Right lobe of liver (tissue), 6 donors: ENCODE measurements at regions not wholly inside any gene's neighbourhood (a gene's known extent, or its start where the extent isn't known, plus 50 kb on each side); places are given as distances from the start of the nearest gene placed in this dataset.

Source experiments
- ATAC-seq, 4 donors: fragments of 200-7000 bp; cut with Tn5 transposase; one replicate each; pipeline ENCODE4 v1.9.1; 2020; ENCODE audit warnings: mild to moderate bottlenecking in 4 of 4, moderate library complexity in 4 of 4
- DNase-seq, 3 donors: peaks; one replicate each; pipeline ENCODE4 v3.0.0-alpha.2; 2020
- H3K27ac ChIP-seq, 3 donors: fragments of 200-600 bp; one replicate each; pipeline ENCODE4 v1.8.0; 2022
- H3K27me3 ChIP-seq, 2 donors: fragments of 200-600 bp; one replicate each; pipeline ENCODE4 v1.8.0; 2022
- H3K36me3 ChIP-seq, 4 donors: fragments of 200-600 bp; sonication (generic) in 1 of 4; one replicate each; pipeline versions ENCODE4 v1.5.1 to v1.8.0; 2017 to 2022; ENCODE audit warnings: control low read depth in 1 of 4
- H3K4me1 ChIP-seq, 4 donors: fragments of 200-600 bp; sonication (generic) in 1 of 4; one replicate each; pipeline versions ENCODE4 v1.5.1 to v1.8.0; 2017 to 2022; ENCODE audit warnings: control low read depth in 1 of 4
- H3K4me3 ChIP-seq, 3 donors: fragments of 200-600 bp; one replicate each; pipeline ENCODE4 v1.8.0; 2022
- H3K9me3 ChIP-seq, 4 donors: fragments of 200-600 bp; sonication (generic) in 1 of 4; one replicate each; pipeline versions ENCODE4 v1.5.1 to v1.8.0; 2017 to 2022; ENCODE audit warnings: control low read depth in 1 of 4
- POLR2A ChIP-seq: fragments of 450-650 bp; IDR thresholded peaks from one replicate; pipeline ENCODE4 v1.6.1; 2017; ENCODE audit warnings: antibody characterized with exemption, mild to moderate bottlenecking
- whole genome bisulfite sequencing: methylation state at CpG from one replicate; pipeline ENCODE4 v1.1.6; 2018; ENCODE audit warnings: low coverage, low lambda C conversion rate; ENCODE audit not compliant: insufficient coverage; ENCODE audit errors: missing lambda C conversion rate; 5-methylcytosine and 5-hydroxymethylcytosine counted together
- intact Hi-C, 2 donors: fragments of 100-400 bp; cut with DNase I; formaldehyde crosslinking; loops; one replicate each; pipeline versions ENCODE4 v1.11.2 to v1.14.1; 2022
- TF ChIP-seq, protein P1 (sequence below), 4 donors: fragments of 200-600 bp in 3 of 4; fragments of 450-650 bp in 1 of 4; IDR thresholded peaks; one replicate each; pipeline versions ENCODE4 v1.5.1 to v1.8.0; 2016 to 2022; ENCODE audit warnings: antibody characterized with exemption in 4 of 4, mild to moderate bottlenecking in 2 of 4
- donor health status: DM: no; HTN: yes; CAD: no.
- donor health status: DM: no; HTN: no; CAD: no.
- donor health status: DM: no; HTN: no; CAD: no.
- donor health status: DM: no; HTN: yes; CAD: no.
- donor health status: DM: no; HTN: yes; CAD: no.

DNA sequence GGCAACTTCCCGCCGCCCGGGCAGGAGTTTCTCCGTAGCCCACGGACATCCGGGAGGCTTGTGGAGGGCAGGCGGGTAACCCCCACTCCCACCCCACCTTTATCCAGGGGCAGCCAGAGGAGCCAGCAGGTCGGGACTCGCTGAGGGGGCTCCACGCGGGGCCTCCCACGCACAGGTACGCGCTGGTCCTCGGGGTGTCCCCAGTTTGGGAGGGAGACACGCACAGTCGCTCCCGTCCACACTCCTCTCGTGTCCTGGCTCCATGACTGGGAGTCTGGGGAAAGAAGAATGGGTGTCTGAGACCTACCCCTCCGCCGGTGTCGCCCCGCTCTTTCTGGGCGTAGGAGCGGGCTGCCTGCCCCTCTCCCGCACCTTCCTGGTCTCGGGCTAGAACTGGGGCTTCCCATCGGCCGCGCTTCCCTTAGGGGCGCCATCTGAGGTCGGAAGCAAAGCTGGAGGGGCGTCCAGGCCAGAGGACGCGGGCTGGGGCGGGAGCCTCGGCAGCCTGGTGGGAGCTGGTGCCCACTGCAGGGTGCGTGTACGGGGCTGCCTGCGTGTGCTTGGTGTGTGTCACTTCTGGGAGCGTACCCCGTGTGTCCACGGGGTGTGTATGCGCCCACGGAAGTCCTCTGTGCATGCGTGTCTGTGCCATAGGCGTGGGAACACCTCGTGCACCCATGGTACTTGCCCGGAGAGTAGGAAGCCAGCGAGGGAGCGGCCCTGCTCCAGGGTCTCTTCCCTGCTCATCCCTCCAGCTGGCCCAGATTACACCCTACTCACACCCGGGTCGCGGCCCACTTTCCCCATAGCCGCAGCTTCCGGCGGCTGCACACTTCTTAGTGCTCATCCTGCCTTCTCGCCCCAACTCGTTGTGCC is 73.0 kb upstream of the LEP start:
- intact Hi-C loops = no loop called here
- Histone ChIP-seq H3K36me3 (no peaks in the 10 kb centered on the region), H3K27me3 (peaks cover 0 to 26% of the 10 kb centered on the region in 2 donors), H3K4me1 (peaks cover 0 to 19% (median 0%) of the 10 kb centered on the region in 4 donors), H3K27ac (no peak overlapping the region), H3K9me3 (no peaks in the 10 kb centered on the region), H3K4me3 (peak overlapping the region in 2 of 3 donors; percentile 38 to 47)
- TF ChIP-seq, protein P1, sequence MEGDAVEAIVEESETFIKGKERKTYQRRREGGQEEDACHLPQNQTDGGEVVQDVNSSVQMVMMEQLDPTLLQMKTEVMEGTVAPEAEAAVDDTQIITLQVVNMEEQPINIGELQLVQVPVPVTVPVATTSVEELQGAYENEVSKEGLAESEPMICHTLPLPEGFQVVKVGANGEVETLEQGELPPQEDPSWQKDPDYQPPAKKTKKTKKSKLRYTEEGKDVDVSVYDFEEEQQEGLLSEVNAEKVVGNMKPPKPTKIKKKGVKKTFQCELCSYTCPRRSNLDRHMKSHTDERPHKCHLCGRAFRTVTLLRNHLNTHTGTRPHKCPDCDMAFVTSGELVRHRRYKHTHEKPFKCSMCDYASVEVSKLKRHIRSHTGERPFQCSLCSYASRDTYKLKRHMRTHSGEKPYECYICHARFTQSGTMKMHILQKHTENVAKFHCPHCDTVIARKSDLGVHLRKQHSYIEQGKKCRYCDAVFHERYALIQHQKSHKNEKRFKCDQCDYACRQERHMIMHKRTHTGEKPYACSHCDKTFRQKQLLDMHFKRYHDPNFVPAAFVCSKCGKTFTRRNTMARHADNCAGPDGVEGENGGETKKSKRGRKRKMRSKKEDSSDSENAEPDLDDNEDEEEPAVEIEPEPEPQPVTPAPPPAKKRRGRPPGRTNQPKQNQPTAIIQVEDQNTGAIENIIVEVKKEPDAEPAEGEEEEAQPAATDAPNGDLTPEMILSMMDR (IDR thresholded peaks at IDR 0.05) = no peak
- TF ChIP-seq POLR2A = no peak
- 3% methylated on average over 17 of the region's 59 CpGs for WGBS
- no peak for DNase-seq
- ATAC-seq = peak in 1 of 4 donors; percentile 14

DNA sequence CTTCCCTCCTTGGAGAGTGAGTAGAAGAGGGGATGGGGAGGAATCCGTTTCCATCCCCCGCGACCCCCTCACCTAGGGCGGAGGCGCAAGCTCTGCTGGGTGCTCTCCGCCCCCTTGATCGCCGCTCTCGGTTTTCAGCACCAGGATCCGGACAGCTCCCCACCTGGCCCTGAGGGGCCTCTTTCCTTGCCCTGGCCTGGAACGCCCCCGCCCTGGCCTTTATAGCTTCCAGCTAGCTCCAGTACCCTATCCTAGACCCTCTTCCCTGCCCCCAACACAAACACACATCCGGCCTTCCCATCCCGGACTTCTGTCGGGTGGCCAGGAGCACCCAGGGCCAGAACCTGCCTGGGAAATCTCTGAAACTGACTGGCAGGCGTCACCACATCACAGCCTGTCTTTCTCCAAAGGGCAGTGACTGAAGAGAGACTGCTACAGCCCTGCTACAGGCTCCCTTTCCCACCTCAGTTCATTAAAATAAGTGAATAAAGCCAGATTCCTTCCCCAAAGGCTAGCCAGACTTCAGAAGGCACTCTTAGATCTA is 72.3 kb upstream of the LEP start:
- peaks cover 0 to 19% (median 0%) of the 10 kb centered on the region in 4 donors for H3K4me1 ChIP-seq
- peak; percentile 6 to 35 (median 18) for ATAC-seq
- no peaks in the 10 kb centered on the region for H3K9me3 ChIP-seq
- intact Hi-C loops = no loop called here
- no peak overlapping the region for H3K4me3 ChIP-seq
- H3K36me3 ChIP-seq = no peaks in the 10 kb centered on the region
- WGBS = 9% methylated on average over 6 of the region's 16 CpGs
- peaks cover 0 to 26% of the 10 kb centered on the region in 2 donors for H3K27me3 ChIP-seq
- TF ChIP-seq POLR2A = no peak
- TF ChIP-seq, protein P1 (IDR thresholded peaks at IDR 0.05) = no peak
- no peak overlapping the region for H3K27ac ChIP-seq
- no peak for DNase-seq

DNA sequence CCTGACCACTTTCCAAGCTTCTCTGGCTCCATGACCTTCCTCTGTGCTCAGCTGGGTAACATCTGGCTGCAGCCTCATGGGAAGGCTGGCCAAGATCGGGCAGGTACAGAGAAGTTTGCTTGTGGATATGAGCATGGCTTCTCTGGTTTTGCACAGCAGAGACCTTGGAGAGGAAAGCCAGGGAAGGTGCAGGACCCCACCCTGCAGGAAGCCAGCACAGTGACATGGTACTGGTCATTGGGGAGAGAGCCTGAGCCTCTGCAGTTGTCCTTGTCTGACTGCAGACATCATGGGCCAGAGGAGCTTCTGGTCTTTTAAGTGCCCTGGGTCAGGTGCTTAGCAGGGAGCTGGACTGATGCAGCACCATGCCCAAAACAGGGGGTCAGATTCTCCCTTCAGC is 70.6 kb upstream of the LEP start:
- Histone ChIP-seq H3K4me1 (peaks cover 0 to 19% (median 0%) of the 10 kb centered on the region in 4 donors), H3K4me3 (no peak overlapping the region), H3K36me3 (no peaks in the 10 kb centered on the region), H3K27ac (no peak overlapping the region), H3K27me3 (peaks cover 0 to 23% of the 10 kb centered on the region in 2 donors), H3K9me3 (no peaks in the 10 kb centered on the region)
- no peak for DNase-seq
- WGBS = 67% methylated on average over 1 of the region's 1 CpG
- no peak for ATAC-seq
- intact Hi-C loops = no loop called here
- TF ChIP-seq POLR2A = no peak
- TF ChIP-seq, protein P1 (IDR thresholded peaks at IDR 0.05) = no peak

DNA sequence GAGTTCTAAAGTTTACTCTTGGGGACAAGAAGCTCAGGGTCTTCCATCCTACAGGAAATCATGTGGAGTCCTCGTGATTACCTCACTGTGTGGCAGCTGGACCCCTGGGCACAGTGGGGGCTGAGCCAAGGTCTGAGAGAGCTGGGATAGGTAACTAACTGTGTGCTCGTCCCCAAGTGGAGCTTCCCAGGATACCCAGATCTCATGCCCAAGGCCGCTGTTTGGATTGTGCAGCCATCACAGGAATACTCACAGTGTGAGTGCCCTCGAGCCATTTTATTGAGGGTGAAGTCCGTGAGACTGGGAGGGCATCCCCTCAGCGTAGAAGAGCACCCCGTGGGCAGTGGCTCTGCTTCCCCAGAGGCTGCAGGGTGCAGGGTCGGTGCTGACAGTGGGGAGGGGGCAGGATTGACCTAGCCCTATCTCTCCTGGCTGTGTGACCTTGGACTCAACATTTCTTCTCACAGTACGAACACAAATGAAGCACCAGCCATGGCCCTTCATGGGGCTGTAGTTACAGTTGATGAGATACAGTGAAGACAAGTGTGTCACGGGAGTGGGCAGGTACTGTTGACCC is 69.6 kb upstream of the LEP start:
- TF ChIP-seq, protein P1 (IDR thresholded peaks at IDR 0.05) = no peak
- TF ChIP-seq POLR2A = no peak
- Histone ChIP-seq H3K27ac (no peak overlapping the region), H3K36me3 (no peaks in the 10 kb centered on the region), H3K9me3 (no peaks in the 10 kb centered on the region), H3K4me1 (peaks cover 0 to 17% (median 0%) of the 10 kb centered on the region in 4 donors), H3K4me3 (no peak overlapping the region), H3K27me3 (peaks cover 0 to 16% of the 10 kb centered on the region in 2 donors)
- ATAC-seq (no peak), DNase-seq (no peak)
- intact Hi-C loops = no loop called here
- WGBS = 67% methylated on average over 1 of the region's 10 CpGs
